Loucy (cell line): ENCODE measurements at regions not wholly inside any gene's neighbourhood (a gene's known extent, or its start where the extent isn't known, plus 50 kb on each side); places are given as distances from the start of the nearest gene placed in this dataset.

Experiments
- EZH2phosphoT487 ChIP-seq: fragments of 200-600 bp; IDR thresholded peaks from 2 replicates; pipeline ENCODE4 v1.6.1; 2018; ENCODE audit warnings: antibody characterized with exemption, mild to moderate bottlenecking, moderate library complexity, borderline replicate concordance
- TF ChIP-seq, protein P1 (sequence below): fragments of 200-600 bp; sonication (generic); conservative IDR thresholded peaks from 2 replicates; pipeline ENCODE4 v1.5.1; 2014; ENCODE audit warnings: mild to moderate bottlenecking, antibody characterized with exemption, low read length

DNA sequence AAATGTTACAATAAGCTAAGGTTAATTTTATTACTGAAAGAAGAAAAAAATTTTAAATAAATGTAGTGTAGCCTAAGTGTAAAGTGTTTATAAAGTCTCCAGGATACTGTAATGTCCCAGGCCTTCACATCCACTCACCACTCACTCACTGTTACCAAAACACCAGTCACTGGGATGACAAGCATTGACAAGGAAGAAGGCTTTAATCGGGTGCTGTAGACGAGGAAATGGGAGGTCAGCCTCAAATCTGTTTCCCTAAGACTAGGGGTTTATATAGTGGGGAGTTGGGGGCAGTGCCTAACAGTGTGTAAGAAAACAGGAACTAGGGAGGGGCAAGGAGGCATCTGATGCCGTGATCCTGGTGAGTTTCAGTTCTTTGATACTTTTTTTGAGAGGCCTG, 69.4 kb downstream of the CHRM3 start:
- TF ChIP-seq, protein P1, sequence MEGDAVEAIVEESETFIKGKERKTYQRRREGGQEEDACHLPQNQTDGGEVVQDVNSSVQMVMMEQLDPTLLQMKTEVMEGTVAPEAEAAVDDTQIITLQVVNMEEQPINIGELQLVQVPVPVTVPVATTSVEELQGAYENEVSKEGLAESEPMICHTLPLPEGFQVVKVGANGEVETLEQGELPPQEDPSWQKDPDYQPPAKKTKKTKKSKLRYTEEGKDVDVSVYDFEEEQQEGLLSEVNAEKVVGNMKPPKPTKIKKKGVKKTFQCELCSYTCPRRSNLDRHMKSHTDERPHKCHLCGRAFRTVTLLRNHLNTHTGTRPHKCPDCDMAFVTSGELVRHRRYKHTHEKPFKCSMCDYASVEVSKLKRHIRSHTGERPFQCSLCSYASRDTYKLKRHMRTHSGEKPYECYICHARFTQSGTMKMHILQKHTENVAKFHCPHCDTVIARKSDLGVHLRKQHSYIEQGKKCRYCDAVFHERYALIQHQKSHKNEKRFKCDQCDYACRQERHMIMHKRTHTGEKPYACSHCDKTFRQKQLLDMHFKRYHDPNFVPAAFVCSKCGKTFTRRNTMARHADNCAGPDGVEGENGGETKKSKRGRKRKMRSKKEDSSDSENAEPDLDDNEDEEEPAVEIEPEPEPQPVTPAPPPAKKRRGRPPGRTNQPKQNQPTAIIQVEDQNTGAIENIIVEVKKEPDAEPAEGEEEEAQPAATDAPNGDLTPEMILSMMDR: no peak
- no peak for TF ChIP-seq EZH2phosphoT487
